ENCODE measurements at regions not wholly inside any gene's neighbourhood (a gene's known extent, or its start where the extent isn't known, plus 50 kb on each side); places are given as distances from the start of the nearest gene placed in this dataset.

- TF ChIP-seq CTCF (IDR thresholded peaks at IDR 0.05; ENCODE audit: poor library complexity) (no peak), EZH2 (IDR thresholded peaks at IDR 0.05; ENCODE audit: borderline replicate concordance) (no peak)
These were observed 340.0 kb upstream of the PIK3R1 start for GRCh38 chr5:67875601-67876000.

Measured in hepatocyte (in vitro differentiated cells).